GM06990 (cell line): ENCODE measurements at regions not wholly inside any gene's neighbourhood (a gene's known extent, or its start where the extent isn't known, plus 50 kb on each side); places are given as distances from the start of the nearest gene placed in this dataset.

Experiments
- DNase-seq: peaks from one replicate; pipeline ENCODE4 v3.0.0-alpha.2; 2011; ENCODE audit not compliant: insufficient read length; ENCODE audit errors: extremely low read depth
- H3K27me3 ChIP-seq: replicated peaks from 2 replicates; pipeline ENCODE4 v1.6.0; 2011; ENCODE audit warnings: low read length; ENCODE audit not compliant: control insufficient read depth, insufficient read depth
- H3K36me3 ChIP-seq: 2 replicates; pipeline ENCODE4 v1.5.1; 2011; ENCODE audit warnings: low read length; ENCODE audit not compliant: control insufficient read depth, insufficient read depth
- H3K4me3 ChIP-seq: replicated peaks from 2 replicates; pipeline ENCODE4 v1.5.1; 2011; ENCODE audit warnings: low read depth, mild to moderate bottlenecking, control low read depth, low read length
- TF ChIP-seq, protein P1 (sequence below): IDR thresholded peaks from 2 replicates; pipeline ENCODE4 v1.5.1; 2011; ENCODE audit warnings: low read length, control low read depth, mild to moderate bottlenecking, inconsistent platforms; ENCODE audit not compliant: insufficient read depth, poor library complexity, severe bottlenecking

DNA sequence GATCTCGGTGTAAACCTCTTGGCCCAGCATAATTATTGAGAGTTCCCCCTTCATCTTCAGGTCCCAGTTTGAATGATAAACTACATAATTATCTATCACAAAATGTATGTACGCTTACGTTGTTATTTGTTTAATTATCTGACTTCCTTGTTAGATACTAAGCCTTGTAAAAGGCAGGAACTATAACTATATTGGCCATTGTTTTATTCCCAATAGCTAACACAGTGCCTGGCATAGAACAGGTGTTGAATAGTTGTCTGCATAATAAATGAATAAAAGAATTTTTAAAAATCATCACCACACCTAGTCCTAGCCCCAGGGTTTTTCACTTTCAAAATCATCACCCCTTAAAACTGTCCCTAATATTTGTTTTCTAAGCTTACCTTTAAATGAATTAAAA is 207.9 kb downstream of the MREG start:
- Histone ChIP-seq H3K4me3 (no peak overlapping the region), H3K36me3 (no peaks in the 10 kb centered on the region), H3K27me3 (no peaks in the 10 kb centered on the region)
- TF ChIP-seq, protein P1, sequence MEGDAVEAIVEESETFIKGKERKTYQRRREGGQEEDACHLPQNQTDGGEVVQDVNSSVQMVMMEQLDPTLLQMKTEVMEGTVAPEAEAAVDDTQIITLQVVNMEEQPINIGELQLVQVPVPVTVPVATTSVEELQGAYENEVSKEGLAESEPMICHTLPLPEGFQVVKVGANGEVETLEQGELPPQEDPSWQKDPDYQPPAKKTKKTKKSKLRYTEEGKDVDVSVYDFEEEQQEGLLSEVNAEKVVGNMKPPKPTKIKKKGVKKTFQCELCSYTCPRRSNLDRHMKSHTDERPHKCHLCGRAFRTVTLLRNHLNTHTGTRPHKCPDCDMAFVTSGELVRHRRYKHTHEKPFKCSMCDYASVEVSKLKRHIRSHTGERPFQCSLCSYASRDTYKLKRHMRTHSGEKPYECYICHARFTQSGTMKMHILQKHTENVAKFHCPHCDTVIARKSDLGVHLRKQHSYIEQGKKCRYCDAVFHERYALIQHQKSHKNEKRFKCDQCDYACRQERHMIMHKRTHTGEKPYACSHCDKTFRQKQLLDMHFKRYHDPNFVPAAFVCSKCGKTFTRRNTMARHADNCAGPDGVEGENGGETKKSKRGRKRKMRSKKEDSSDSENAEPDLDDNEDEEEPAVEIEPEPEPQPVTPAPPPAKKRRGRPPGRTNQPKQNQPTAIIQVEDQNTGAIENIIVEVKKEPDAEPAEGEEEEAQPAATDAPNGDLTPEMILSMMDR: no peak
- DNase-seq: no peak

DNA sequence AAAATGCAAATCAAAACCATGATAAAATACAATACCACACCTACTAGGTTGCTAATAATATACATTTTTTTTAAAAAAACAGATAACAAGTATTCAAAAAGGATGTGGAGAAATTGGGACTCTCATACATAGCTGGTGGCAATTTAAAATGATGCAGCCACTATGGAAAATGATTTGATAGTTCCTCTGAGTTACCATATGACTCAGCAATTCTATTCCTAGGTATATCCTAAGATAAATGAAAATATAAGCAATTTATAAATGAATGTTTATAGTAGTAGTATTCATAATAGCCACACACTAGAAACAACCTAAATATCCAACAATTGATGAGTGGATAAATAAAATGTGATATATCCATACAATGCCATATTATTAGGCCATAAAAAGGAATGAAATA is 210.2 kb downstream of the MREG start:
- Histone ChIP-seq H3K27me3 (no peaks in the 10 kb centered on the region), H3K36me3 (no peaks in the 10 kb centered on the region), H3K4me3 (no peak overlapping the region)
- TF ChIP-seq, protein P1: no peak
- DNase-seq: no peak

DNA sequence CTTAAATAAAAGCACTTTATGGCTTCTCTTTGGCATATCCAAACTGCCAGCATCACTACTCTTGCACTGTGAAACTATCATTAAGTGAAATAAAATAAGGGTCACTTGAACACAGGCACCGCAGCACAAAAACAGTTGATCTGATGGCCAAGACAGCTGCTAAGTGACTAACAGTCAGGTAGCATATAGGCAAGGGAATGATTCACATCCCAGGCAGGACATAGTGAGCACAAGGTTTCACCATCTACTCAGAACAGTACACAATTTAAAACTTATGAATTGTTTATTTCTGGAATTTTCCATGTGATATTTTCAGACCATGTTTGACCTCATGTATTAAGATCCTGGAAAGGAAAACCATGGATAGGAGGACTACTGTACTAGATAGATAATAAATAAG is 214.2 kb downstream of the MREG start:
- TF ChIP-seq, protein P1: no peak
- no peaks in the 10 kb centered on the region for H3K36me3 ChIP-seq
- no peak for DNase-seq

DNA sequence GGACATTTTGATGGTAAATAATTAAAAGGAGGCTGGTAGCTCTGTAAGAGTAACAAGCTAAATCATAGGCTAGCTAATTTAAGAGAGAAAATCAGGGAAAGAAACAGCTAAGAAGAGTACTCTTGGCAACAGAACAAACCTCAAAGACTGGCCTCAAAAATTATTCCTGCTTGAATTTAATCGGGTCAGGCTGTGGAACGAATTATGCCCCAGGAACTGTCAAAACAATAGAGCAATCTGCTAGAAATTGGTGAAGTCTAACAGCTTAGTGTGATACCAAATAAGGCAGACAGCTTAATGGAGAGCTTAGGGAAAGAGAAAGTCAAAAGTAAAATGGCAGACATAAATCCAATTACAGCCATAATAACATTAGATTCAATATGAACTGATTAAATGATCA is 215.7 kb downstream of the MREG start:
- H3K27me3 ChIP-seq: no peaks in the 10 kb centered on the region
- DNase-seq: no peak
- TF ChIP-seq, protein P1: no peak
- H3K36me3 ChIP-seq: no peaks in the 10 kb centered on the region
- H3K4me3 ChIP-seq: no peak overlapping the region

More for the DNA sequence above, 214.2 kb downstream of the MREG start:
- no peaks in the 10 kb centered on the region for H3K27me3 ChIP-seq
- no peak overlapping the region for H3K4me3 ChIP-seq

DNA sequence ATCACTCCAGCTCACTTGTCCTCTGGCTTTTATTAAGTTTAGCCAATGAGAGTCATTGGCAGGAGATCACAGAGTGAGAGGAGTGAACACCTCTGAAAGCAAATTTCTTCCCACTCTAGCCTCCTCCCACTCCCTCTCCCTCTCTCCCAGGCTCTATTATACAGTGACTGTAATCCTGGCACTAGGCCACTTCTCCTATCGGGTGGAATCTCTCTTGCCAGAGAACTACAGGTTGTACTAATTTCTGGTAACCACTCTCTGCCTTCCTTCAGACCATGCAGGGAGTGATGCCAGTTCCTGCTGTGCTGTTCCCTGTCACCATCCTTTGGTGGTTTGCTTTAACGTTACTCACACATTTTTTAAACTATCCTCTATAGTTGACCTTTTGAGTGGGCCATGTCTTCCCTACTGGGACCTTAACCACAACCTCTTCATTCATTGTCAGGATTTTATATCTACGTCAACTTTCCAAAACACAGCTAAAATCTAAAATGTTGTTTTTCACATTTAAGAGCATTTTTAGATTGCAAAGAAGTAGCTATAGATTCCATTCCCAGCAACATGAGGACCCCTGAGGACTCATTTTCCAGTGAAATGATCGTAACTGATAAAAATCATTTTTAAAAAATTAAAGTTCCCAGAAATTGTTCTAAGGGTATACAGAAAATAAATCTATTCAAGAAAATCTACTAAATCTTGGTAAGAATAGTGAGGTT is 217.1 kb downstream of the MREG start:
- TF ChIP-seq, protein P1: no peak
- no peak for DNase-seq
- no peaks in the 10 kb centered on the region for H3K36me3 ChIP-seq
- H3K27me3 ChIP-seq: no peaks in the 10 kb centered on the region
- H3K4me3 ChIP-seq: no peak overlapping the region
